ENCODE measurements at regions not wholly inside any gene's neighbourhood (a gene's known extent, or its start where the extent isn't known, plus 50 kb on each side); places are given as distances from the start of the nearest gene placed in this dataset.

- intact Hi-C loops (cut with DNase I), result no loop called here
- no peak for DNase-seq (ENCODE audit: low spot score)
These were observed 113.0 kb downstream of the RND3 start for GRCh38 chr2:150374492-150374891.

GRCh38 chr2:150373374-150373773 is 114.1 kb downstream of the RND3 start:
- DNase-seq (ENCODE audit: low spot score), result no peak
- intact Hi-C loops (cut with DNase I), result no loop called here

GRCh38 chr2:150371044-150371818 is 116.2 kb downstream of the RND3 start:
- no peak for DNase-seq (ENCODE audit: low spot score)
- intact Hi-C loops (cut with DNase I), result no loop called here

- intact Hi-C loops (cut with DNase I), result no loop called here
- no peak for DNase-seq (ENCODE audit: low spot score)
These were observed 116.9 kb downstream of the RND3 start for GRCh38 chr2:150370561-150370960.

GRCh38 chr2:150369862-150370261 is 117.6 kb downstream of the RND3 start:
- DNase-seq (ENCODE audit: low spot score), result no peak

GRCh38 chr2:150358468-150358807 is 129.0 kb downstream of the RND3 start:
- intact Hi-C loops (cut with DNase I), result no loop called here
- no peak for DNase-seq (ENCODE audit: low spot score)

More at GRCh38 chr2:150369862-150370261, 117.6 kb downstream of the RND3 start:
- intact Hi-C loops (cut with DNase I), result no loop called here

- intact Hi-C loops (cut with DNase I), result no loop called here
- no peak for DNase-seq (ENCODE audit: low spot score)
These were observed 129.5 kb downstream of the RND3 start for GRCh38 chr2:150357770-150358467.

- intact Hi-C loops (cut with DNase I), result no loop called here
- DNase-seq (ENCODE audit: low spot score), result no peak
These were observed 132.0 kb downstream of the RND3 start for GRCh38 chr2:150355440-150355839.

GRCh38 chr2:150353376-150353775 is 134.1 kb downstream of the RND3 start:
- intact Hi-C loops (cut with DNase I), result no loop called here
- no peak for DNase-seq (ENCODE audit: low spot score)

- intact Hi-C loops (cut with DNase I), result no loop called here
- no peak for DNase-seq (ENCODE audit: low spot score)
These were observed 135.5 kb downstream of the RND3 start for GRCh38 chr2:150351922-150352321.

GRCh38 chr2:150350500-150350899 is 137.0 kb downstream of the RND3 start:
- intact Hi-C loops (cut with DNase I), result no loop called here
- DNase-seq (ENCODE audit: low spot score), result no peak

GRCh38 chr2:150346806-150347205 is 140.7 kb downstream of the RND3 start:
- intact Hi-C loops (cut with DNase I), result no loop called here
- no peak for DNase-seq (ENCODE audit: low spot score)

GRCh38 chr2:150341982-150342680 is 145.3 kb downstream of the RND3 start:
- intact Hi-C loops (cut with DNase I), result no loop called here

GRCh38 chr2:150339951-150340350 is 147.5 kb downstream of the RND3 start:
- intact Hi-C loops (cut with DNase I), result no loop called here
- no peak for DNase-seq (ENCODE audit: low spot score)

More at GRCh38 chr2:150341982-150342680, 145.3 kb downstream of the RND3 start:
- no peak for DNase-seq (ENCODE audit: low spot score)

GRCh38 chr2:150339282-150339681 is 148.2 kb downstream of the RND3 start:
- intact Hi-C loops (cut with DNase I), result no loop called here
- no peak for DNase-seq (ENCODE audit: low spot score)

- intact Hi-C loops (cut with DNase I), result no loop called here
- DNase-seq (ENCODE audit: low spot score), result no peak
These were observed 151.9 kb downstream of the RND3 start for GRCh38 chr2:150335596-150335995.

GRCh38 chr2:150332383-150332782 is 155.1 kb downstream of the RND3 start:
- no peak for DNase-seq (ENCODE audit: low spot score)
- intact Hi-C loops (cut with DNase I), result no loop called here

GRCh38 chr2:150327564-150328489 is 159.6 kb downstream of the RND3 start:
- intact Hi-C loops (cut with DNase I), result no loop called here
- no peak for DNase-seq (ENCODE audit: low spot score)

GRCh38 chr2:150325656-150326314 is 161.7 kb downstream of the RND3 start:
- intact Hi-C loops (cut with DNase I), result no loop called here
- DNase-seq (ENCODE audit: low spot score), result no peak
